ENCODE measurements at regions not wholly inside any gene's neighbourhood (a gene's known extent, or its start where the extent isn't known, plus 50 kb on each side); places are given as distances from the start of the nearest gene placed in this dataset.

DNA sequence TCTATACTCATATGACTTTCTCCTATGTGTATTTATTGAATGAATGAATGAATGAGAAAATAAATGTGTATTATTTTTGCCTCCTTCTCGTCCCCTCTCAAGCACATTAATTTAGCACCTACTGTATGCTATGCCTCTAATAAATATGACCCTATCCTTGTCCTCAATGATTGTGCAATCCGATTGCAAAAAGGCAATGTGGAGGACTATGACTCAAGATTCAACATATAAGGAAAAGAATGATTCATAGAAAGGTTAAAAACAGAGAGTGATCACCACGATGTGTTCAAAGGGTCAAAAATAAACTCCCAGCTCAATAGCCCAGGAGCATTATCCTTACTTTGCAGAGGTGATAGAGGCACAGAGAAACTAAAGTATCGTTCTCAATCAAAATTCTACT, 322.8 kb upstream of the SORCS1 start:
- WGBS, 2 donors = 64 to 65% methylated on average over 4 of the region's 4 CpGs

DNA sequence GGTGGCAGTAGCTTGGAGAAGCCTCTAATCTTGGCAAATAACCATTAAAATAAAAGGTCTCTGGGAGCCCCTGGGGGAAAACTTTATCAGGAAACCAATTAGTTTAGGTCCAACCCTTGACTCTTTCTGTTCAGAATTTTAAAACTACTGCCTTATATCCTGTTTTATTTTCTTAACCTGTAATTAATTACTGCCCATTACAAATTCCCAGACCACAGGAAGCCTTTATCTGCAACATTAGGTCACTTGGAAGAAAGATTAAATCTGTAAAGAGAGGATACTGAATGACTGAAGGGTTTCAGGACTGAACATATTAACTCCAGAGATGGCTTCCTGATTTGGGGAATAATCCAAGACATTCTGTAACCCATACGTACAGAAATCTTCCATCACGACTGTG, 320.5 kb upstream of the SORCS1 start:
- Histone ChIP-seq H3K9me3 (ENCODE audit: control insufficient read depth in 2 of 2, insufficient read depth in 1 of 2, low read depth in 1 of 2, low read length in 1 of 2) (no peaks in the 10 kb centered on the region), H3K36me3 (ENCODE audit: control insufficient read depth in 2 of 2, insufficient read depth in 2 of 2, low read length in 1 of 2) (no peaks in the 10 kb centered on the region), H3K4me3 (ENCODE audit: low read depth in 1 of 2, low read length in 2 of 2) (no peak overlapping the region), H3K4me1 (ENCODE audit: control insufficient read depth in 2 of 2, insufficient read depth in 2 of 2, low read length in 1 of 2) (no peaks in the 10 kb centered on the region), H3K27ac (ENCODE audit: low read depth in 2 of 2, low read length in 1 of 2) (no peak overlapping the region), H3K27me3 (ENCODE audit: control insufficient read depth in 1 of 2, insufficient read depth in 2 of 2, low read length in 2 of 2) (no peaks in the 10 kb centered on the region)
- WGBS, 2 donors = 82 to 85% methylated on average over 2 of the region's 2 CpGs

More for the DNA sequence above, 322.8 kb upstream of the SORCS1 start:
- Histone ChIP-seq H3K4me3 (ENCODE audit: low read depth in 1 of 2, low read length in 2 of 2) (no peak overlapping the region), H3K27ac (ENCODE audit: low read depth in 2 of 2, low read length in 1 of 2) (no peak overlapping the region), H3K9me3 (ENCODE audit: control insufficient read depth in 2 of 2, insufficient read depth in 1 of 2, low read depth in 1 of 2, low read length in 1 of 2) (no peaks in the 10 kb centered on the region), H3K4me1 (ENCODE audit: control insufficient read depth in 2 of 2, insufficient read depth in 2 of 2, low read length in 1 of 2) (no peaks in the 10 kb centered on the region), H3K36me3 (ENCODE audit: control insufficient read depth in 2 of 2, insufficient read depth in 2 of 2, low read length in 1 of 2) (no peaks in the 10 kb centered on the region), H3K27me3 (ENCODE audit: control insufficient read depth in 1 of 2, insufficient read depth in 2 of 2, low read length in 2 of 2) (no peaks in the 10 kb centered on the region)

DNA sequence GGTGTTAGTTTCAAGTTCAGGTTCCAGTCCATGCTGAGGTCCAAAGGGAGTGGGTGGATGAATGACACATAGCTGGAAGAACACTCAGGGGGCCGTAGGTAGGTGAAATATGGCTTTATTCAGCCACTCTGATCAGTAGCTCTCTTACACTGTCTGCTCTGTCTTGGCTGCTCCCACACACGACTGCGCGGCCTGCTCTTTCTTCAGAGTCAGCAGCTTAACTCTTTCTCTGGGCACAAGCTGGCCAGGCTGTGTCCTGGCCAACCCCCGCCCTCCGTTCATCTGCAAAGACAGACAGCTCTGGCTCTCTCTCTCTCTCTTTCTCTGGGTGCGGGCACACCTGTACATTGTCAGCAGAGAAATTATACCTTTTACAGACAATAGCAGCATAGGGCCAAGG, 317.4 kb upstream of the SORCS1 start:
- H3K9me3 ChIP-seq (ENCODE audit: control insufficient read depth in 2 of 2, insufficient read depth in 1 of 2, low read depth in 1 of 2, low read length in 1 of 2) = peaks cover 0 to 6% of the 10 kb centered on the region in 2 donors
- H3K36me3 ChIP-seq (ENCODE audit: control insufficient read depth in 2 of 2, insufficient read depth in 2 of 2, low read length in 1 of 2) = no peaks in the 10 kb centered on the region
- 80 to 82% methylated on average over 7 of the region's 7 CpGs for WGBS, 2 donors
- no peak overlapping the region for H3K27ac ChIP-seq (ENCODE audit: low read depth in 2 of 2, low read length in 1 of 2)
- no peak overlapping the region for H3K4me3 ChIP-seq (ENCODE audit: low read depth in 1 of 2, low read length in 2 of 2)
- H3K27me3 ChIP-seq (ENCODE audit: control insufficient read depth in 1 of 2, insufficient read depth in 2 of 2, low read length in 2 of 2) = no peaks in the 10 kb centered on the region
- no peaks in the 10 kb centered on the region for H3K4me1 ChIP-seq (ENCODE audit: control insufficient read depth in 2 of 2, insufficient read depth in 2 of 2, low read length in 1 of 2)

DNA sequence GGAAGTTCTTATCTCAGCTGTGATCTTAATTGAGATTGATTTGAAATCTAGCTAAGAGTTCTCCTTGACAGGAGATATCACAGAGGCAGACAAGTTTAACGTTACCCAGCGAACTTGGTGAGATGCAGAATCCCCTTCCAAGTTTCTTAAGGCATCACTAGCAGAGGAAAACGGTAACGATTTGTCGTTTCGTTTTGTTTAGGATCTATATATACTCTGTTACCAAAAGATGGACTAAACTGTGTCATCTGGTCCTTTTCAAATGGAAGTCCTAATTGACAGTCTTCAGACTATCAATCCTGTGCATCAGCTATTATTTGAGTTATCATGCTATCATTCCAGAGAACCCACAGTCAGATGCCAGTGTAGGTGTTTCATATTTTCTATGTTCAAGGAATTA, 316.7 kb upstream of the SORCS1 start:
- Histone ChIP-seq H3K4me1 (ENCODE audit: control insufficient read depth in 2 of 2, insufficient read depth in 2 of 2, low read length in 1 of 2) (no peaks in the 10 kb centered on the region), H3K9me3 (ENCODE audit: control insufficient read depth in 2 of 2, insufficient read depth in 1 of 2, low read depth in 1 of 2, low read length in 1 of 2) (peaks cover 0 to 6% of the 10 kb centered on the region in 2 donors), H3K4me3 (ENCODE audit: low read depth in 1 of 2, low read length in 2 of 2) (no peak overlapping the region), H3K27me3 (ENCODE audit: control insufficient read depth in 1 of 2, insufficient read depth in 2 of 2, low read length in 2 of 2) (no peaks in the 10 kb centered on the region), H3K27ac (ENCODE audit: low read depth in 2 of 2, low read length in 1 of 2) (no peak overlapping the region), H3K36me3 (ENCODE audit: control insufficient read depth in 2 of 2, insufficient read depth in 2 of 2, low read length in 1 of 2) (no peaks in the 10 kb centered on the region)
- WGBS, 2 donors = 68 to 74% methylated on average over 6 of the region's 6 CpGs

DNA sequence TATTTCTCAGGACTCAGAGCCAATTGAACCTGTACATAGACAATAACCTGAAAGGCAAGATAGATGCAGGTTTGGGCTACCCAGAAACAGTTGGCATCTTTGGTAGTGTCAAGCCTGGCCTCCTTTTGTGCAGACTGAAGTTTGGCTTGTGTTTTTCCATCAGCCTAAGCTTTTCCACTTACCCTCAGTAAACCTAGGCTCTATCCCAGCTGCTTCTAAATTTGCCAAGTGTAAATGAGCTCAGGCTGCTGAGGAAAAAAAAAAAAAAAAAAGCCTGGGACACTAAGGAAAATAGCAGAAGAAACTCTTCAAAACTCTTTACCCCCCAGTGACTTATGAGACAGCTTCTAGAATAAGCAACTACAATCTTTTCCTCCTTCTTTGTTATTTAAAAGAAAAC, 316.3 kb upstream of the SORCS1 start:
- Histone ChIP-seq H3K27me3 (ENCODE audit: control insufficient read depth in 1 of 2, insufficient read depth in 2 of 2, low read length in 2 of 2) (no peaks in the 10 kb centered on the region), H3K9me3 (ENCODE audit: control insufficient read depth in 2 of 2, insufficient read depth in 1 of 2, low read depth in 1 of 2, low read length in 1 of 2) (peaks cover 0 to 6% of the 10 kb centered on the region in 2 donors)

DNA sequence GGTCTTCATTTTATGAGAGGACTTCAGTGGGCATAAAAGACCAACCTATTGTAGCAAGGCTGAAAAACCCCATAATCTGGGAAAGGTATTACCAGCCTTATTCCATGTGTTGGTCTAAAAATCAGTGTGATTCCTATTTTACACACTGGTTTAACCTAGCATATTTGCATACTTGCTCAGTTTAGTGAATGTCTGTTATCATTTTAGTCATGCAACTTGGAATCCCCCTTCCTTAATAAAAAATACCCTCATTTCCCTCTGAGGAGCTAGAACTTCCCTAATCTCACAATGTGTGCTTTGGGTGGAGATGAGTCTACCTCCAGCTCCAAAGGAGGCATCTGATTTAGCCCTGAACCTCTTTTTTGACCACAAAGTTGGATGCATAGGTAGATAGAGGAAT, 312.8 kb upstream of the SORCS1 start:
- Histone ChIP-seq H3K36me3 (ENCODE audit: control insufficient read depth in 2 of 2, insufficient read depth in 2 of 2, low read length in 1 of 2) (no peaks in the 10 kb centered on the region), H3K4me3 (ENCODE audit: low read depth in 1 of 2, low read length in 2 of 2) (no peak overlapping the region), H3K9me3 (ENCODE audit: control insufficient read depth in 2 of 2, insufficient read depth in 1 of 2, low read depth in 1 of 2, low read length in 1 of 2) (peaks cover 0 to 6% of the 10 kb centered on the region in 2 donors), H3K4me1 (ENCODE audit: control insufficient read depth in 2 of 2, insufficient read depth in 2 of 2, low read length in 1 of 2) (no peaks in the 10 kb centered on the region), H3K27me3 (ENCODE audit: control insufficient read depth in 1 of 2, insufficient read depth in 2 of 2, low read length in 2 of 2) (no peaks in the 10 kb centered on the region), H3K27ac (ENCODE audit: low read depth in 2 of 2, low read length in 1 of 2) (no peak overlapping the region)

More for the DNA sequence above, 316.3 kb upstream of the SORCS1 start:
- H3K36me3 ChIP-seq (ENCODE audit: control insufficient read depth in 2 of 2, insufficient read depth in 2 of 2, low read length in 1 of 2) = no peaks in the 10 kb centered on the region
- no peak overlapping the region for H3K27ac ChIP-seq (ENCODE audit: low read depth in 2 of 2, low read length in 1 of 2)
- H3K4me1 ChIP-seq (ENCODE audit: control insufficient read depth in 2 of 2, insufficient read depth in 2 of 2, low read length in 1 of 2) = no peaks in the 10 kb centered on the region
- H3K4me3 ChIP-seq (ENCODE audit: low read depth in 1 of 2, low read length in 2 of 2) = no peak overlapping the region

DNA sequence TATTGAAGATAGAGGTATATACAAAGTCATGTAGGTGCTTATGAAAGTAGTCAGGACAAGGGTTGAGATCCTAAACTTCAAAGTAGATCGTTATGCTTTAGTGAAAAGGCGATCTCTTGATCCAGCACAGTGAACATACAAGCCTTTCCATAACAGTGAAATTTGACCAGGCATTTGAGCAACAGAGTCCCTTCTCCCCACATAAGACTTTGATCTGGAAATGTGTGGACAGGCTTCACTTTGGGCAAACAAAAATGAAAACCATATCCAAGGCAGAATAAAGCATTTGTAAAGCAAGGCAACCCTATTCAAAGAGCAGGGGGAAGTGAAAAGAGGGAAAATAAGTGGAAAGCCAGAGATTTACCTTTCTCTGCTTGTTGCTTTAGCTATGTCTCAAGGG, 311.9 kb upstream of the SORCS1 start:
- WGBS, 2 donors = 51 to 64% methylated on average over 2 of the region's 2 CpGs
- peaks cover 0 to 6% of the 10 kb centered on the region in 2 donors for H3K9me3 ChIP-seq (ENCODE audit: control insufficient read depth in 2 of 2, insufficient read depth in 1 of 2, low read depth in 1 of 2, low read length in 1 of 2)
- no peak overlapping the region for H3K27ac ChIP-seq (ENCODE audit: low read depth in 2 of 2, low read length in 1 of 2)
- no peaks in the 10 kb centered on the region for H3K36me3 ChIP-seq (ENCODE audit: control insufficient read depth in 2 of 2, insufficient read depth in 2 of 2, low read length in 1 of 2)
- H3K27me3 ChIP-seq (ENCODE audit: control insufficient read depth in 1 of 2, insufficient read depth in 2 of 2, low read length in 2 of 2) = no peaks in the 10 kb centered on the region
- no peak overlapping the region for H3K4me3 ChIP-seq (ENCODE audit: low read depth in 1 of 2, low read length in 2 of 2)
- no peaks in the 10 kb centered on the region for H3K4me1 ChIP-seq (ENCODE audit: control insufficient read depth in 2 of 2, insufficient read depth in 2 of 2, low read length in 1 of 2)

DNA sequence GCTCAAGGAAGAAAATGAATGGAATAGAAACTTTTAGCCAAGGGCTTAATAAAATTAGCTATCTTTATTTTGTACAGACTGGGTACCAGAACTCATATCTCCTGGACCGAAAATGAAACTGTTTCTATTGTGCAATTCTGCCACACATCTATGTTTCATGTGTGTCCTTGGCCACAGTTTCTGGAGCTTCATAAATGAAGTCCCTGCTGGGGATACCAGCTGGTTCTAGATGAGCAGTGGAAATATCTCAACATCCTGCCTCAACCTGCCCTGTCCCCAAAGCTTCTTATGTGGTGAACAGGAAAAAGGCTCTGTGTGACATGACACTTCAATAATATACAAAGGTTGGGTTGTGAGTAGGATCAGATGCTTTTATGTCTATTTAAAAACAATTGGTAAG, 310.1 kb upstream of the SORCS1 start:
- WGBS, 2 donors = 77 to 94% methylated on average over 1 of the region's 1 CpG
- no peak overlapping the region for H3K27ac ChIP-seq (ENCODE audit: low read depth in 2 of 2, low read length in 1 of 2)
- H3K4me3 ChIP-seq (ENCODE audit: low read depth in 1 of 2, low read length in 2 of 2) = no peak overlapping the region
- peaks cover 0 to 3% of the 10 kb centered on the region in 2 donors for H3K9me3 ChIP-seq (ENCODE audit: control insufficient read depth in 2 of 2, insufficient read depth in 1 of 2, low read depth in 1 of 2, low read length in 1 of 2)
- H3K36me3 ChIP-seq (ENCODE audit: control insufficient read depth in 2 of 2, insufficient read depth in 2 of 2, low read length in 1 of 2) = no peaks in the 10 kb centered on the region
- H3K4me1 ChIP-seq (ENCODE audit: control insufficient read depth in 2 of 2, insufficient read depth in 2 of 2, low read length in 1 of 2) = no peaks in the 10 kb centered on the region
- H3K27me3 ChIP-seq (ENCODE audit: control insufficient read depth in 1 of 2, insufficient read depth in 2 of 2, low read length in 2 of 2) = no peaks in the 10 kb centered on the region

DNA sequence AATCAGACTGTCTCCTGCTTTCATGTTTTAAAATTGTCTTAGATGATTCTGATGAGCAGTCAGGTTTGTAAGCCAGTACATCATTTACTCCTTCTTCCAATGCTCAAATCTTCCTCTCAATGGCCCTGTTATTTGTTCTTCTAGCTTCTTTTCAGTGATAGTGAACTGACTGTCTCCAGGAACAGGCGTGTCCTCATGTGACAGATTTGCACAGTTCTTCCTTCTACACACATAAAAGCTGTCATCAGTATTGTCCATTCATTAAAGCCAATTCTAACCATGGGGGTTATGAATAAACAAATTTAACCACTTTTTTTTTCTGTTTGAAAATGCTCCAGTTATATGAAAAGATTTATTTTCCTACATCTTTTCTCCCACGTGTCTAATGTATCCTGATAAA, 308.7 kb upstream of the SORCS1 start:
- 59 to 62% methylated on average over 2 of the region's 2 CpGs for WGBS, 2 donors
- Histone ChIP-seq H3K4me1 (ENCODE audit: control insufficient read depth in 2 of 2, insufficient read depth in 2 of 2, low read length in 1 of 2) (no peaks in the 10 kb centered on the region), H3K27ac (ENCODE audit: low read depth in 2 of 2, low read length in 1 of 2) (no peak overlapping the region), H3K9me3 (ENCODE audit: control insufficient read depth in 2 of 2, insufficient read depth in 1 of 2, low read depth in 1 of 2, low read length in 1 of 2) (no peaks in the 10 kb centered on the region), H3K36me3 (ENCODE audit: control insufficient read depth in 2 of 2, insufficient read depth in 2 of 2, low read length in 1 of 2) (no peaks in the 10 kb centered on the region), H3K27me3 (ENCODE audit: control insufficient read depth in 1 of 2, insufficient read depth in 2 of 2, low read length in 2 of 2) (no peaks in the 10 kb centered on the region), H3K4me3 (ENCODE audit: low read depth in 1 of 2, low read length in 2 of 2) (no peak overlapping the region)

DNA sequence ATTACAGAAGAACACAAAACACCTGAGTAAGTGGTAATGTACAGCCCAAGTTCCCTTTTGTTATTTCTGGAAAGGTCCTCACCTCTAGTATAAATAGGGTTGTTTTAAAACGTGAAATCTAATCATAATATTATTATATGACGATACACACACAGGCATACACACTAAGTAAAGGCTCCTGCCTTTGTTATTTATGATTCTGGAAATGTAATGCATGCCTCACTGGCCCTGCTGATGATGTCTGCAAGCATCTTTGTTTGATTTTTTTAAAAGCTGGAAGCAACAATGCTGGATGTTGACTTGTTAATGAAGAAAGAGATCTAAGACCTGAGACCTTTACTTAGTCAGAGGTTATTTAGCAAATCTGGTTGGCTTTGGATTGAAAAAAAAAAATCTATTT, 307.4 kb upstream of the SORCS1 start:
- H3K27me3 ChIP-seq (ENCODE audit: control insufficient read depth in 1 of 2, insufficient read depth in 2 of 2, low read length in 2 of 2) = no peaks in the 10 kb centered on the region
- no peaks in the 10 kb centered on the region for H3K9me3 ChIP-seq (ENCODE audit: control insufficient read depth in 2 of 2, insufficient read depth in 1 of 2, low read depth in 1 of 2, low read length in 1 of 2)
- WGBS, 2 donors = 43 to 62% methylated on average over 2 of the region's 2 CpGs
- no peak overlapping the region for H3K27ac ChIP-seq (ENCODE audit: low read depth in 2 of 2, low read length in 1 of 2)
- no peaks in the 10 kb centered on the region for H3K36me3 ChIP-seq (ENCODE audit: control insufficient read depth in 2 of 2, insufficient read depth in 2 of 2, low read length in 1 of 2)
- no peak overlapping the region for H3K4me3 ChIP-seq (ENCODE audit: low read depth in 1 of 2, low read length in 2 of 2)
- H3K4me1 ChIP-seq (ENCODE audit: control insufficient read depth in 2 of 2, insufficient read depth in 2 of 2, low read length in 1 of 2) = no peaks in the 10 kb centered on the region
